GM11168 (cell line): ENCODE measurements at regions not wholly inside any gene's neighbourhood (a gene's known extent, or its start where the extent isn't known, plus 50 kb on each side); places are given as distances from the start of the nearest gene placed in this dataset.

ENCODE experiments used
- in situ Hi-C: fragments of 300-500 bp; cut with MboI; formaldehyde crosslinking; loops from one replicate; pipeline ENCODE4 v1.12.0; 2022; ENCODE audit warnings: low sequenced_read_pairs; ENCODE audit not compliant: unreplicated experiment

DNA sequence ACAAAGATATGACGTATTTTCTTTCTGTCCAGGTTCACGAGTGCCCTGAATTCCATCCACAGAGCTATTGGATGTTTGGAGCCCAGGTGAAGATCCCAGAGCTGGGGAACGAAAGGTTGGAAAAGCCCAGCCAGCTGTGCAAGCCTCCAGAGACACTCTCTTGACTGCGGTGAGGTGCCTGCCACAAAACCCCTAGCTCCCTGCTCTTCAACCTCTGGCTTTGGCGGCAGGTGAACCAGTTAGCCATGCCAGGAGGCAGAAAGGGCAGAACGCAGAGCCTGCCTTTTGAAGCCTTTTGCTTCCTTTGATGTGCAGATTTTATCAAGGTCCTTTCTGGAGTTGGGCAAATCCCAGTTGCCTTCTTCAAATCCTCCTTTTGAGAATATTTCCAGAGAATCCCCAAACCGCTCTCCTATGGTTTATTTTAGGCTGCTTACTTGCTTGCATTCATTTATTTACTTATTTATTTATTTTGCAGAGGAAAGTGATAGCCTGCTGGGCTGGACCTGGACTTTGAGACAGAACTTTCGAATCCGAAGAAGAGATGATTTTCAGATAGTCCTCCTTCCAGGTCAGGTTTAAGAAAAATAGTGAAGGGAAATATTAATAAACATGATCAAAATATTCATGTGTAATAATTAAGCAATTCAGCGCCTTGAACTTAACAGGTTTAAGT is 411.2 kb upstream of the TBX3 start:
- in situ Hi-C loops = no loop called here

DNA sequence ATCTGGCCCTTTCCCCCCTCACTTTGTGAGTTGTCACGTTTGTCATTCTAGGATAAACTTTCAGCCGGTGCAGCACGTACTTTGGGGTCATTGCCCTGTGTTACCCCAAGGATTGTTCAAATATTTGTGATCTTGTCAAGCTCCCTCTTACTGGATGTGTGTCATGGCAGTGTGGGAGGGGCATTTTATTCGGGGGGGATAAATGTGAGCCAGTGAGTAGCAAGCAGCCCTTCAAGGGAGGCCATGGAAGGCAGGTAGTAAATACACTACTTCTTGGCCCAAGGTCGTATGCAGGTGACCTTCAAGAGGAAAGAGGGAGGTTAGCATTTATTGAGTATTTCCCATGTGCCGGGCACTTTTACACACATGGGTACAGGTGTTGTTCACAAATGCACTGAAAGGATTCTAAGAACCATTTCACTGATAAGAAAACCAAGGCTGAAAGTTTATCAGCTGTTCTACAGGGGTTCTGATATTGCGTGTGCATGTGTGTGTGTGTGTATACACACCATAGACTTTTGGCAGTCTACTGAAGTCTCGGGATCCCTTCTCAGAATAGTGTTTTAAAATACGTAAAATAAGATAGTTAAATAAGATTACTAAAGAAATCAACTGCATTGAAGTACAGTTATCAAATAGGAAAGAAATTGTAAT is 410.3 kb upstream of the TBX3 start:
- in situ Hi-C loops = no loop called here

DNA sequence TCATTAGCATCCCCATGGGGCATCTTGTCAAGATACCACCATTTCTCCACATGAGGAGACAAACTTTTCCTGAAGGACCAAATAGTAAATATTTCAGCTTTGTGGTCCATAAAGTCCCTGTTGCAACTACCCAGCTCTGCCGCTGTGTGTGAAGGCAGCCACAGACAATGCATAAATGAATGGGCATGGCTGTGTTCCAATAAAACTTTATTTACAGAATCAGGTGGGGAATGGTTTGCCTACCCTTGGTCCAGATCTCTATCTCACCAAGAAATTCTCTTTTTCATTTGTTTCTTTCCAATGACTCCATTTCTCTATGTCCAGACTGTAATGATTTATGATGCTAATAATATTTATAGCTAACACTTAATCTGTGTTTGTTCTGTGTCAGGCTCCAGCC is 409.3 kb upstream of the TBX3 start:
- in situ Hi-C loops = no loop called here

DNA sequence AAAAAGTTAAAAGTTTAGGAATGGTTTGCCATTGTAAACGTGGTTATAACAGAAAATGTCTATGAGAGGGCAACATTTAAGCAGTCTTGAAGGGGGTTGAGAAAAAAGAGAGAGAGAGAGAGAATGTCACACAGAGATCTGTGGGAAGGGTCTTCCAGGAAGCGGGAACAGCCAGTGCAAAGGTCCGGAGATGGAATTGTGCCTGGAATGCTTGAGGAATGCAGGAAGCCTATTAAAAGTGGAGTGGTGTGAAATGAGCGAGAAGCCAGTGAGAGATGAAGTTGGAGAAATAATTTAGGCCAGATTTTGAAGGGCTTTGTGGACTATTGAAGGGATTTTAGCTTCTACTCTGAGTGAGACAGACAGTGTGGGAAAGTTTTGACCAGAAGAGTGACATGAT is 406.8 kb upstream of the TBX3 start:
- in situ Hi-C loops = no loop called here

DNA sequence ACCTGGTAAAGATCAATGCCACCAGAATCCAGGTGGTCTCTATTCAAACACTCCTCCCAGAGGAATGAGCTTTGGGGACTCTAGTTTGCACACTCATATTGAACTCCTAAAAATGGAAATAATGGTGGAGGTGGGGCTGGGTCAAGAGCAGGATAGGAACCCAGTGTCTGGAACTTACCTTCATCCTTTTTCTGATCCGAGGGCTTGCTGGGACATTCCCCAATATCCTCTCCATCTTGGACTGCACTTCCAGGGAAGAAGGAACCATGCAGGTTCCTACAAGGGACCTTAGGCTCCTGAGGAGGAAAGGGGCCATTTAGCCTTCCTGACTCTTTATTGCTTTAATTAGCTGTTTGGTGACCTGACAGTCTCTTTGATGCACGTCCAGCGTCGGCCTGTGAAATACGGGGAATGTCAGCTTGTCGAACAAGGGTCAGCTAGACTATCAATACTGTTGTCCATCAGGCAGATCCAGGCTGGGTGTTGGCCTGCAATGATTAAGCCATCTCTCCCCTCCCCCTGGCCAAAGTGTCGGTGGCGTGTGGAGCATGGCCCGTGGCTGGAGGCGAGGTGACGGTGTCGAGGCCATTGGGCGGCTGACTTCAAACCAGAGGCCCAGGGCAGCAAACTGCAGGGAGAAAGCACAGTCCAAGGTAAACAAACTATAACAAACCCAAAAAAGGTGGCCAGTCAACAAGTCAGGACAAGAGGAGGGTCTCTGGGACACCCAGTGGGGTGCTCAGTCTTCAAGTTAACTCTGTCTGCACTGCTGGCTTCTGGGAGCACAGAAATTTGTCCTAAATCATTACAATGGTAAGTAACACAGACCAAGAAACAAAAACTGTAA is 405.2 kb upstream of the TBX3 start:
- in situ Hi-C loops = no loop called here

DNA sequence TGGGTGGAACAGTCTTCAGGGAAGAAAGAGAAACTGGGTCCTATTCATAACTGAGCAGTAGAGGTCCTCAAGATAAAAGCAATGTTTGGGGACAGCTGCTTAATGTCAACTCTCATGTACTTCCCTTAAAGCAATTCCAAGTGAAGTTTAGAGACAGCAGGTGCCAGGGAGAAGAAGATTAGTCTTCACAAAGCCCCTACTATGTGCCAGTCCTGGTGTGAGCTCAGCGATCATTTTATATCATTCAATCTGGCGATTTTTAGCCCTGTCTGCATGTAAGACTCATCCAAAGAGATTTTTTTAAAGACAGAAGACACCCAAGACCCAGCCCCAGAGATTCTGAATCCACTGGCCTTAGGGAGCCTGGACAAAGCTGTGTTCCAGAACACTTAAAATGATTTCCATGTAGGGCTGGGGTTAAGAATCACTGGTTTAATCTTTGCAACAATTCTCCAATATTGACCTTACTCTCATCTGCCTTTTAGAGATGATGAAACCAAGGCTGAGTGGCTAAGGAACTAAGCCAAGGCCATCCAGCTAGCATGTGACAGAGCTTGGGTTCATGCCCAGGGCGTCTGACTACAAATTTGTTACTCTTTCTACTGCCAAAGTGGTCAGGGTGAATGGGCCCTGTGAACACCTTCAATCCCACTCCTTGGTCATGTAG is 404.5 kb upstream of the TBX3 start:
- in situ Hi-C loops = no loop called here

DNA sequence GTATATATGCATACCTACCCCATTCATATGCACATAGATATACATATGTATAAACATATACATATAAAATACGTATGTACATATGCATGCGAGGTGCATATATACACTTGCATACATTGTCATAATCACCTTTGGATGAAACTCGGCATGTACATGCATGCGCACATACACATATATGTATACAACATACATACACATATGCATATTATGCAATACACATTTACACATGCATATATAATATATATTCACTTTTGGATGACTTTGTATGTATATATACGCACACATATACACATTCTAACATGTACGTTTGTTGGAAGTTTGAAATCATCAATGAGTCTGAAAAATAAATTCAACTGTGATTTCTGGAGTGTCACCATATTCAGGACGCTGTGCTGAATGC is 401.6 kb upstream of the TBX3 start:
- in situ Hi-C loops = no loop called here

DNA sequence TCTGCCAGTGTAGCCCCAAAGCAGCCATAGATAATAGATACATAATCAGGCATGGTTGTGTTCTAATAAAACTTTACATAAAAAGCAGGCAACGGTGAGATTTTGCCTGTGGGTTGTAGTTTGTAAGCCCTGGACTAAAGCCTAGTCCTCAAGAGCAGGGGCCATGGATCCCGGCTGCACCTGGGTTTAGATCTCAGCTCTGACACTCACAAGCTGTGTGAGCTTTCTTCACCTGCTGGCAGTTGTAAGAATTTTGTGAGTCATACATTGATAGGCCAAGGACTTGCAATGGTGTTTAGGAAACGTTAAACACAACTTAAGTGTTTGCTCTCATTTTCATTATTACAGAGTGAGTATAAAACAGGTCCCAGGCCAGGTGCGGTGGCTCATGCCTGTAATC is 395.8 kb upstream of the TBX3 start:
- in situ Hi-C loops = no loop called here

DNA sequence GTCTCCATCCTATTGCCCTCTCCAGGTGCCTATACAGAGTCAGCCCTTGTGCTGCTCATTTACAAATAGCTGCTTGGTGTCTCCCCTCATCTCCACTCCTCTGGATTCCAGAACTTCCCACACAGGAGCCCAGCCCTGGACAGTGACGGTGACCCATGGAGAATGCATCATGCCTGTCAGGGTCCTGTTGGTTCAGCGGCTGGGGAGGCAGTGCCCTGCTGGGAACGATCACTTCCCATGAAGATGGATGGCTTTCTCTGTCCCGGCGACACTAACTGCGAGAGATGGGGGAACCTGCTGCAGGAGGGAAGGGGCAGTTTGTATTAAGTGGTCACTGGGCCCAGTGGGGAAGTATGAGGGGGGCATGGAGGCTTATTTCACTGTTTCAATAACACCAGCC is 395.0 kb upstream of the TBX3 start:
- in situ Hi-C loops = no loop called here

DNA sequence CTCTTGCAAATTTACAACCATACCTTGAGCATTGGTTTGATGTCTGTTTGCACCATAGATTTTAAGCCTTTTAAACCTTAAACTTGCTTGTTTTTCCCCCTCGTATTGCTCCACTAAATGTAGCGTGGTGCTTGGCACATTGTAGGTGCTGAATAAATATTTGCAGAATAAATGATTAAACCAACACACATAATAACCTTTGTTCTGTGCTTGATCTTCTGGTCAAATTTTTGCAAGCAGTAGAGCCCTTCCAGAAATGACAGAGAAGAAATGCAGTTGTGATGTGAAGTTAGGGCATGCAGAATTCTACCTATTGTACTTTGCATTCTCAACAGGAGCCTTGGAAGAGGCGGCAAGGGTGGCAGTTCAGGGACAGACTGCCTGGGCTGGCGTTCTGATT is 394.4 kb upstream of the TBX3 start:
- in situ Hi-C loops = no loop called here

DNA sequence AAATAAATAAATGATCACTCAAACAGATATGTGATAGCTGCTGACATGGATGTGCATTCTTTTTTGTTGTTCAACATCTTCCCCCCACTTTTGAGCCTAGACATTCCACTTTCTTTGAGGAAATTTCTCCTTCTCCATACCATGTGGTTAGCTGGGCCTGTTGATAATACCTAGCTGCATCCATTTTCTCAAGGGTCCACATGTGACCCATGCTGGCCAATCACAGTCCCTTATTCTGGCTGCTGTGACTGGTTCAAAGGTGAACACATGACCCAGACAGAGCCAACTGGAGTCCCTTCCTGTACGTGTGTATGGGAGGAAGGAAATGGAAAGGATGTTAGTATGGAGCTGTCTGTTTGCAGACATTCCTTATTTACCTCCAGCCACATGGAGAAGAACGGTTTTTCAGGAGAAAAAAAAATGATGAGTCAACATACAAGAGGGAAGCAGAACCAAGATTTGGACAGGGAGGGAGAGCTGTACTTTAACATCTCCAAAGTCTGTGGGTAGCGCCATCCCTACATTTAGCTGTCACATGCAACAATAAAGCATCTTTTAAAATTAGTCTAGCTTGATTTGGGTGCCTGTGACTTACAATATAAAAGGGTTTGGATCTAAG is 391.7 kb upstream of the TBX3 start:
- in situ Hi-C loops = no loop called here

DNA sequence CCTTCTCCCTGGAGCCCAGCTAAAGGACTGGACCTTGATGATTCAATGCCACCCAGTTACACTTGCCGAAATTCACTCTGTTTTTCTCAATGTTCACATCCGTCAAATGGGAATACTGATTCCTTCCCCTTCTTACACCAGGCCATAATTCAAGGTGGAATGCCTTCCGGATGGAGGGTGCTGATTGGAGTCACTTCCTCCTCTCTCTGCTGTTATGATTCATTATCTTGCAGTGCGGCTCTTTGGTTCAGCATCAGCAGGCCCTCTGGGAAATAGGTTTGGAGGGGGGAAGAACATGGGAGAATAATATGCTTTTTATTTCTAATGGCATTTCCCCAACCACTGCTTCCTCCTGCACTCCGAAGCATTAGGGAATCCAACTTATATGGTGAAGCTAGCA is 390.6 kb upstream of the TBX3 start:
- in situ Hi-C loops = no loop called here

DNA sequence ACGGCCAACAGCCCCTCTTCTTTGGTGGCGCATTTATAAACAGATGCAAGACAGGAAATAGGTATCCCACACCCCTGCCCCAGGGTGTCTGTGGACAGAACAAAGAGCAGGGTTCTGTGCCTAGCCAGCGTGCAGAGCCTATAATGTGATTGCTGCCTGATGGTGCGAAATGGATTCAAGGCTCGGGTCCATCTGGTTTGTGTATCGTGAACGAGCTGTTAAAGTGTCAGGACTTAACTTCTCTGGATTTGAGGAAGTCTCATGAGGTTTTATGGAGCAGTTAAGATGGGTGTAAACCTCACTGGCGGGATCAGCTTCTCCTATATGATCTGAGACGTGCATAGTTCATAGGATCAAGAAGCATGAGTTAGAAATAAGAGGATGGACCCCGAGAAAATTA is 388.7 kb upstream of the TBX3 start:
- in situ Hi-C loops = no loop called here

DNA sequence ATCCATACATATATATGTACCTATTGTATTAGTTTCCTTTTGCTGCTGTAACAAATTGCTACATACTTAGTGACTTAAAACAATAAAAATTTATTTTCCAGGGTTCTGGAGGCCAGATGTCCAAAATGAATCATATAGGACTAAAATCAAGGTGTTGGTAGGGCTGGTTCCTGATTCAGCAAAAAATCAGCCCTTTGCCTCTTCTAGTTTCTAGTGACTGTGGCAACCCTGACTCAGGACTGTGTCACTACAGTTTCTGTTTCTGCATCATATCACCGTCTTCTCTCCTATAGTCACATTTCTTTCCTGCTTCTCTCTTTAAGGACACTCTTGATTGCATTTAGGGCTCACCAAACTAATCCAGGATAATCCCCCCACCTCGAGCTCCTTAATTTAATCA is 386.3 kb upstream of the TBX3 start:
- in situ Hi-C loops = no loop called here

DNA sequence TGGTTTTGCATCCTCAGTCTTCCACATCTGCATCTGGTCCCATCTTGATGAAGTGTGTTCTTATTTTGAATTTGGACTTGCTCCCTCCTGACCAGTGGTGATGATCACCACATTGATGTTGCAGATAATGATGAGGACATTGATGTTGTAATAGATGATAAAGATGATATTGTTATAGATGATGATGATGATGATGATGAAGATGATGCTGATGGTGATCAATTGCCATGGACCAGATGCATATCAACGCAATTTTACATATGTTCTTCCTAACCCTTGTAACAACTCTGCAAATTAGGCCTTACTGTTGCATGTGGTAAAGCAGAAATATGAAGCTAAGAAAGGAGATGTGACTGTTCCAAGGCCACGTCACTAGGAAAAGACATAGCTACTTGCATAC is 380.3 kb upstream of the TBX3 start:
- in situ Hi-C loops = no loop called here

DNA sequence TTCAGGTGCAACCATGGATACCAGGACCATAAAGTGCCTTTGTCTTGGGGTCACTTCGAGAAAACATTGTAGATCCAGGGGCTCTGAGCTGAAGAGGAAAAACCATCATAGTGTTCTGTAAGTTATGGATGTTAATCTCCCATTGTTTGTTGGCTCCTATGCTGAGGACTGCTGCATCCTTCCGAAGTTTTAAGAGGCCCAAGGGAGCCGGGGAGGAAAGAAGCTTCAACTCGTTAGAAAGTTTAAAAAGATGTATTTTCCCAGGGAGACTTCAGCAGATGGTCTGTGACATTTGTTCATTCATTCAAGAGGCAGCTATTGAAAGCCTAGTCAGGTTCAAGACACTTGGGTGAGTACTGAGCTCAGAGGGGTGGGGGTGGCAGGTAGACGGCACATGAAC is 378.8 kb upstream of the TBX3 start:
- in situ Hi-C loops = no loop called here

DNA sequence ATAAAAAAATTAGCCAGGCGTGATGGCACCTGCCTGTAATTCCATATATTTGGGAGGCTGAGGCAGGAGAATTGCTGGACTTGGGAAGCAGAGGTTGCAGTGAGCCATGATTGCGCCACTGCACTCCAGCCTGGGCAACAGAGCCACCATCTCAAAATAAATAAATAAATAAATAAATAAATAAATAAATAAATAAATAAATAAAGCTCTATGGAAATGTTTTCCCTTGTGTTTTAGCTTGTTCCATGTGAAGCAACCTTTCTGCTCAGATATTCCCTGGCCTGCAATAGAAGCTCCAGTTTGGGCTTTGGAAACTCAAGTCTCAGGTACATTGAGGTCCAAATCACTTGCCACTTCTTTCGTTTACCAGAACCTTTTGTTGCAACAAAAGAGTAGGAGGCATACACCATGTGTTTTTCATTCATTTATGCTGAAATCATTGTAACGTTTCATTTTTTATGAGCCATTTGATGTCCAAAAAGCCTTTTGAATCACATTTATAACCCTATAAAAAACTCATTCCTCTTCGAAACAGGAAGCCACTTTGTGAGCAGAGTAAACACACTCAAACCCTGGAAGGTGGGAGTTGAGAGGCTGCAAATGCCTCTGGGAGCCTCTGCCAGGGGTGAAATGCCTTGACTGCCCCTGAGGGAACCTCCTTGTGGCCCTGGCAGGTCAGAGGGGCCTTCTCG is 376.6 kb upstream of the TBX3 start:
- in situ Hi-C loops = no loop called here

DNA sequence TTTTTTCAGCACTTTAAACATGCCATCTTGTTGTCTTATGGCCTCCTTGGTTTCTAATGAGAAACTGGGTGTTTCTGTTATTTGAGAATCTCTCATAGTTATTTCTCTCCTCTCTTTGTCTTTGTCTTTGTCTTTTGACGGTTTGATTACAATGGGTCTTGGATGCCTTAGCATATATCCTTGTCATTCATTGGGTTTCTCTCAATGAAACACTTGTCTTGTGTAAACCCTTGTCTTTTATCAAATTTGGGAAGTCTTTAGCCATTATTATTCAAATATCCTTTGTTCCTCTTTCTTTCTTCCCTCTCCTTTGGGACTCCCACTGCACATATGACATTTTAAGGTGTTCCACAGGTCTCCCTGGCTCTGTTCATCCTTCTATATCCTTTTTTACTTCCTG is 373.5 kb upstream of the TBX3 start:
- in situ Hi-C loops = no loop called here

DNA sequence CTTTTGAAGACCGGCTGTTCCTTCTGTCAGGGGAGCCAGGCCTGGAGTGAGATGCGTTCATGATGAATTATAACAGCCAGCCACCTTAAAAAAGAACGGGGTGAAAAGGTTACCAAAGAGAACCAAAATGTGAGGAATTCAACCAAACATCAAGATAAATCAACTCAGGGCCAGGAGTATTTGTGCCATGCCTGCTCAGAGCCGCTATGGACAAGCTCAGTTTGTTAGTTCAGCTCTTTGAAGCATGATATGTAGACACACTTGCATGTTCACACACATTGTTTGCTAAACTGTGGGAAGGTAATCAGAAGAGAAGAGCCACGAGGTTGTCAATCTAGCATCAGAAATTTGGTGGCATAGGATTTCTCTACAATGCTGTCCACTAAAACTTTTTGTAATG is 367.4 kb upstream of the TBX3 start:
- in situ Hi-C loops = no loop called here

DNA sequence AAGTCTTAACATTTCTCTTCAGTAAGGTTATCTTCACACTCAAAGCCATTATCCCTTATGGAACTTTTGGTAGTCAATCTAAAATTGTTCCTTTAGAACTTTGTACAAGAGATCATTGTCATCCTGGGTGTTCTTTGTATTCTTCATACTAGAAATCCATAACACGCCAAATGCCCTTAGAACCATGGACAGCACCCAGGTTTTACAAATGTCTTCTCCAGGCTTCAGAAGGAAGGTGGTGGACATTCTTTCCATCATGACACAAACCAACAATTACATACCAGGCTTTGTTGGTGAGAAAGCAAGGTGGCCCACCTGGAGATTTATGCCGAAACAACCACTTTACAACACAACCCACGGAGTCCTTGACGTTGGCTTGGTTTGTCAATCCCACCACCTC is 365.6 kb upstream of the TBX3 start:
- in situ Hi-C loops = no loop called here
